Left ventricle myocardium inferior (tissue), 1 donor: ENCODE measurements at regions not wholly inside any gene's neighbourhood (a gene's known extent, or its start where the extent isn't known, plus 50 kb on each side); places are given as distances from the start of the nearest gene placed in this dataset.

Source experiments
- DNase-seq: peaks from one replicate; pipeline ENCODE4 v3.0.0-alpha.2; 2020
- H3K27ac ChIP-seq: fragments of 200-600 bp; replicated peaks from 2 replicates; pipeline ENCODE4 v1.8.0; 2021
- H3K27me3 ChIP-seq: fragments of 200-600 bp; 2 replicates; pipeline ENCODE4 v1.8.0; 2021; ENCODE audit warnings: low read depth
- H3K36me3 ChIP-seq: fragments of 200-600 bp; 2 replicates; pipeline ENCODE4 v1.8.0; 2021
- H3K4me1 ChIP-seq: fragments of 200-600 bp; 2 replicates; pipeline ENCODE4 v1.8.0; 2021
- H3K4me3 ChIP-seq: fragments of 200-600 bp; 2 replicates; pipeline ENCODE4 v1.8.0; 2021; ENCODE audit warnings: mild to moderate bottlenecking, moderate library complexity
- H3K9me3 ChIP-seq: fragments of 200-600 bp; replicated peaks from 2 replicates; pipeline ENCODE4 v1.8.0; 2021
- intact Hi-C: fragments of 100-400 bp; cut with micrococcal nuclease; formaldehyde crosslinking; loops from one replicate; pipeline ENCODE4 v1.11.0; 2022
- TF ChIP-seq, protein P1 (sequence below): fragments of 200-600 bp; IDR thresholded peaks from 2 replicates; pipeline ENCODE4 v1.8.0; 2021; ENCODE audit warnings: antibody characterized with exemption, mild to moderate bottlenecking, borderline replicate concordance
- donor health status: DM: no; HTN: yes; CAD: no; lungs with severe emphysema.

DNA sequence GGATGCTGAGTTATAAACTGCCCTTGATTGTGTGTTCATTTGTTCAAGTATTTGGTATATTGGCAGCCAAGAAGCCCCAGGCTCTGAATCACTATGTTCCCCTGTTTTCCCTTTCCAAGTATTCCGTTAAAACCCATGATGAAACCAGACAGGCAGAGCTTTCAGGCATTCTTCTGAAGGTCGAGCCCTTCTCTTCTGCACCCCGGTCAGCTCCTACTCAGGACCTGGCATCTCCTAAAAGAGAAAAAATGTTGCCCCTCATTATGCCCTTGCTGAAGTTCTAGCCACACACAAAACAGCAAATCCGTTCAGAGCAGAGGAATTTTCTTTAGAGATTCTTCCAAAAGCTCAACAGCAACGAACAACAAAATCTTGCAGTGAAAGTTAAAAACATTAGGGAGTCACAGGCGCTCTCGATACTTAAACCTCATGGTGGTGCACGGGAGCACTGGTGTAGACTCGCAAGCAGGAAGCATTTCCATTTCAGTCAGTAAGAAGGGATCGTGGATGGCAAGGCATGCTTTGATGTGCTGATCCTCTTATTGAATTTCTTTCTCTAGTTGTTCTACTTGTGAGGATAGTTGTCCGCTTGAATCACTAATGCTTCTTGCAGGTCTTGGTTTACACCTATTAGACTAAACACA, 264.9 kb downstream of the SKIDA1 start:
- Histone ChIP-seq H3K27ac (no peak overlapping the region), H3K9me3 (no peaks in the 10 kb centered on the region), H3K36me3 (no peaks in the 10 kb centered on the region), H3K27me3 (no peaks in the 10 kb centered on the region), H3K4me1 (peaks cover 6% of the 10 kb centered on the region), H3K4me3 (no peak overlapping the region)
- intact Hi-C loops, result no loop called here
- TF ChIP-seq, protein P1, sequence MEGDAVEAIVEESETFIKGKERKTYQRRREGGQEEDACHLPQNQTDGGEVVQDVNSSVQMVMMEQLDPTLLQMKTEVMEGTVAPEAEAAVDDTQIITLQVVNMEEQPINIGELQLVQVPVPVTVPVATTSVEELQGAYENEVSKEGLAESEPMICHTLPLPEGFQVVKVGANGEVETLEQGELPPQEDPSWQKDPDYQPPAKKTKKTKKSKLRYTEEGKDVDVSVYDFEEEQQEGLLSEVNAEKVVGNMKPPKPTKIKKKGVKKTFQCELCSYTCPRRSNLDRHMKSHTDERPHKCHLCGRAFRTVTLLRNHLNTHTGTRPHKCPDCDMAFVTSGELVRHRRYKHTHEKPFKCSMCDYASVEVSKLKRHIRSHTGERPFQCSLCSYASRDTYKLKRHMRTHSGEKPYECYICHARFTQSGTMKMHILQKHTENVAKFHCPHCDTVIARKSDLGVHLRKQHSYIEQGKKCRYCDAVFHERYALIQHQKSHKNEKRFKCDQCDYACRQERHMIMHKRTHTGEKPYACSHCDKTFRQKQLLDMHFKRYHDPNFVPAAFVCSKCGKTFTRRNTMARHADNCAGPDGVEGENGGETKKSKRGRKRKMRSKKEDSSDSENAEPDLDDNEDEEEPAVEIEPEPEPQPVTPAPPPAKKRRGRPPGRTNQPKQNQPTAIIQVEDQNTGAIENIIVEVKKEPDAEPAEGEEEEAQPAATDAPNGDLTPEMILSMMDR, result no peak
- no peak for DNase-seq

DNA sequence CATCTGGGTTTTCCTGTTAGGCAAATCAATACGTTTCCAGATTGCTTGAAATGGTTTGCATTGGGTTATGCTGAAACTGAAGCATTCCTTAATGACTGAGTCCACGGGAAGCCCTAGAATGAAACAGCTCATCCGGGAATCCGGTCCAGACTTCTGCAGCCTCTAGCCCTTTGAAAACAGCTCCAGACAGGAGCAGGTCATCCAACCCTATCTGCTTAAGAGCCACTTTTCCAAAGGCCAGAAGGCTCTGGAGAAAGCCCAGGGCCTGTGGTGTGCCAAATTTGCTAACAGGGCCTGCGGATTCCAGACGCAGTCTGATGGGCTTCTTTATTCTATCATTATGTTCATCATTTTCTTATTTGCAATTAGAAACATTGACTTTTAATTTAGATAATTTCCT, 265.4 kb downstream of the SKIDA1 start:
- peak; percentile 18 for DNase-seq
- Histone ChIP-seq H3K27ac (no peak overlapping the region), H3K4me3 (no peak overlapping the region), H3K36me3 (no peaks in the 10 kb centered on the region), H3K27me3 (no peaks in the 10 kb centered on the region), H3K9me3 (no peaks in the 10 kb centered on the region), H3K4me1 (peaks cover 6% of the 10 kb centered on the region)
- TF ChIP-seq, protein P1, result no peak
- intact Hi-C loops, result no loop called here

DNA sequence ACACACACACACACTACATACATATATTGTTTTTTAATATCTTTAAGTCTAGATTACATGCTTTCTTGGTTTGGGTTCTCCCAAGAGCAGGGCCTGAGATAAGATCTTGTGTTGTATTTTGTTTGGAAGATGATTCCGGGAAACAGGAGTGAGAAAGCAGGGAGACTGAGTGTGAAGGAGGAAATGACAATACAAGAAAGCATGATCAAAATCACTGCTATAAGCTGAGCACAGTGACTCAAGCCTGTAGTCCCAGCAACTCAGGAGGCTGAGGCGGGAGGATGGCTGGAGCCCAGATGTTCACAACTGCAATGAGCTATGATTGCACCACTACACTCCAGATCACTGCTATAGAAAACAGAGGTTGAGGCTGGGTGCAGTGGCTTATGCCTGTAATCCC, 267.6 kb downstream of the SKIDA1 start:
- Histone ChIP-seq H3K36me3 (no peaks in the 10 kb centered on the region), H3K27ac (no peak overlapping the region), H3K4me3 (no peak overlapping the region), H3K9me3 (no peaks in the 10 kb centered on the region), H3K27me3 (no peaks in the 10 kb centered on the region), H3K4me1 (peaks cover 6% of the 10 kb centered on the region)
- no peak for DNase-seq
- intact Hi-C loops, result no loop called here
- TF ChIP-seq, protein P1, result no peak

DNA sequence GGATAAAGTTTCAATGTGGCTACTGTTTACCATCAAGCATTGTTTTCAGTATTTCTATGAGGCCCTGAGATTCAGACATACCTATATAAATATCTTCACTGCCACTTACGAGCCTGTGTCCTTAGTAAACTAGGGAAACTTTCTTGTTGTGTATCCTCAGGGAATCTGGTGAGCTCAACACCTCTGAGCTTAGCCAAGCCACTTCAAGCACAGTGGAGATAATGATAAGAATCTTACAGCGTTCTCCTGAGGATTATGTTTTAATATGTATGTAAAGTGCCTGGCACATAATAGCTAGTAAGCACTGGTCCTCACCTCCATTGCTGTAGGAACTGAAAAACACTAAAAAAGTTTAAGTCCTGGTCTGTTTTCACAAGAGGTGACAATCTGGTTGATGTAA, 268.3 kb downstream of the SKIDA1 start:
- H3K27ac ChIP-seq, result no peak overlapping the region
- no peaks in the 10 kb centered on the region for H3K9me3 ChIP-seq
- H3K36me3 ChIP-seq, result no peaks in the 10 kb centered on the region
- H3K4me1 ChIP-seq, result peaks cover 6% of the 10 kb centered on the region
- TF ChIP-seq, protein P1, result no peak
- DNase-seq, result no peak
- intact Hi-C loops, result no loop called here
- no peaks in the 10 kb centered on the region for H3K27me3 ChIP-seq
- H3K4me3 ChIP-seq, result no peak overlapping the region

DNA sequence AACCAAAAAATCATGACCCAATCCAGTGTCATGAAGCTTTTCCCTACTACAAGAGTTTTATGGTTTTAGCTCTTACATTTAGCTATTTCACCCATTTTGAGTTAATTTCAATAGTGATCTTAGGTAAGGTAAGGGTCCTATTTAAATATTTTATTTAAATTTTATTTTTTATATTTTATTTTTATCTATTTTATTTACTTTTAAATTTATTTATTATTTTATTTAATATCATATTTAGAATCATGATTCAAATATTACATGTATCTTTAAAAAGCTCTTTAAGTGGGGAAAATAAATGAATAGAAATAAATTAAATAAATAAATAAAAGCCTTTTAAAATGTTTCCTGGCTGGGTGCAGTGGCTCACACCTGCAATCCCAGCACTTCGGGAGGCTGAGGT, 276.0 kb downstream of the SKIDA1 start:
- H3K27ac ChIP-seq, result no peak overlapping the region
- TF ChIP-seq, protein P1, result no peak
- H3K4me1 ChIP-seq, result no peaks in the 10 kb centered on the region
- DNase-seq, result no peak
- H3K27me3 ChIP-seq, result no peaks in the 10 kb centered on the region
- H3K4me3 ChIP-seq, result no peak overlapping the region
- no peaks in the 10 kb centered on the region for H3K36me3 ChIP-seq
- intact Hi-C loops, result no loop called here
- no peaks in the 10 kb centered on the region for H3K9me3 ChIP-seq
